ENCODE measurements at regions not wholly inside any gene's neighbourhood (a gene's known extent, or its start where the extent isn't known, plus 50 kb on each side); places are given as distances from the start of the nearest gene placed in this dataset.

- POLR2A ChIA-PET, result no interaction called here
These were observed 97.6 kb downstream of the MEX3B start for GRCh38 chr15:81948222-81948621.

DNA sequence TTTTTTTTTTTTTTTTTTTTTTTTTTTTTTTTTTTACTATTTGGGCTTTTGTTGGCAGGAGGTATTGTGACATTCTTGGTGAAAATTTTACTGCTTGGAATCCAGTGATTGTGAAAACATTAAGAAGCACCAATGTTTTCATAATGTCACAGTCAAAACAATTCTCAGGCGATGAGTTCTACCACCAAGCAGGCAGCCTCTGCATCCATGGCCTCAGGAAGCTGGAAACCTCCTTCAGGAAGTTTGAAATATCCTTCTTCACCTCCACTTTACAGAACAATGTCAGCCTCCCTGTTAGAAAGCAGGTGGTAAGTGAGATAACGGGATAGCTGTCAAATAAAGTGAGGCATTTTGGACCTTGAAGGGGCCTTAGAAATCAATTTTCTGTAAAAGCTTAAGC, 98.3 kb downstream of the MEX3B start:
- no peak for TF ChIP-seq CTCF (IDR thresholded peaks at IDR 0.05)
- TF ChIP-seq TCF7L2 (IDR thresholded peaks at IDR 0.05; ENCODE audit: low read depth, low read length), result no peak
- no peak for TF ChIP-seq SIN3A (IDR thresholded peaks at IDR 0.05; ENCODE audit: borderline replicate concordance, insufficient read depth, low read depth, low read length)
- TF ChIP-seq REST (IDR thresholded peaks at IDR 0.05; ENCODE audit: insufficient read depth in 1 of 2, low read depth in 2 of 2, low read length in 1 of 2), result no peak
- TF ChIP-seq POLR2AphosphoS5 (IDR thresholded peaks at IDR 0.05; ENCODE audit: low read depth, low read length), result no peak
- Histone ChIP-seq H3K4me3 (ENCODE audit: low read depth in 2 of 2, low read length in 2 of 2) (no peak overlapping the region), H3K36me3 (ENCODE audit: control insufficient read depth, insufficient read depth, low read length) (no peaks in the 10 kb centered on the region), H3K27ac (ENCODE audit: low read length) (no peak overlapping the region), H3K27me3 (ENCODE audit: control insufficient read depth, insufficient read depth, low read length) (no peaks in the 10 kb centered on the region), H3K9me3 (ENCODE audit: control insufficient read depth, insufficient read depth, low read depth, low read length) (no peaks in the 10 kb centered on the region), H3K4me1 (ENCODE audit: control insufficient read depth, insufficient read depth, low read length) (no peaks in the 10 kb centered on the region)
- CTCF ChIA-PET, result interaction anchor here (0.5 kb wide), 1 partner anchor 197 kb away, joined by 3 read pairs; no protein-coding TSS in a partner anchor
- ATAC-seq (no peak), DNase-seq (ENCODE audit: low read depth, low spot score) (no peak)
- intact Hi-C loops (cut with micrococcal nuclease; ENCODE audit: unreplicated experiment), result no loop called here
- in situ Hi-C loops (cut with HindIII; ENCODE audit: low pct_unique_long_range_greater_than_20kb, low sequenced_read_pairs), result no loop called here
- BruUV-seq (replicated peaks), result no TSS peak
- POLR2A ChIA-PET, result no interaction called here

More at GRCh38 chr15:81948222-81948621, 97.6 kb downstream of the MEX3B start:
- no peaks in the 10 kb centered on the region for H3K27me3 ChIP-seq (ENCODE audit: control insufficient read depth, insufficient read depth, low read length)
- ATAC-seq (no peak), DNase-seq (ENCODE audit: low read depth, low spot score) (no peak)
- no peak for TF ChIP-seq REST (IDR thresholded peaks at IDR 0.05; ENCODE audit: insufficient read depth in 1 of 2, low read depth in 2 of 2, low read length in 1 of 2)
- no peak for TF ChIP-seq TCF7L2 (IDR thresholded peaks at IDR 0.05; ENCODE audit: low read depth, low read length)
- TF ChIP-seq CTCF (IDR thresholded peaks at IDR 0.05), result no peak
- no peak for TF ChIP-seq POLR2AphosphoS5 (IDR thresholded peaks at IDR 0.05; ENCODE audit: low read depth, low read length)
- TF ChIP-seq SIN3A (IDR thresholded peaks at IDR 0.05; ENCODE audit: borderline replicate concordance, insufficient read depth, low read depth, low read length), result no peak
- no peaks in the 10 kb centered on the region for H3K36me3 ChIP-seq (ENCODE audit: control insufficient read depth, insufficient read depth, low read length)
- BruUV-seq (replicated peaks), result no TSS peak
- H3K4me1 ChIP-seq (ENCODE audit: control insufficient read depth, insufficient read depth, low read length), result no peaks in the 10 kb centered on the region
- intact Hi-C loops (cut with micrococcal nuclease; ENCODE audit: unreplicated experiment) (no loop called here), in situ Hi-C loops (cut with HindIII; ENCODE audit: low pct_unique_long_range_greater_than_20kb, low sequenced_read_pairs) (no loop called here)
- CTCF ChIA-PET, result no interaction called here
- H3K27ac ChIP-seq (ENCODE audit: low read length), result no peak overlapping the region
- H3K9me3 ChIP-seq (ENCODE audit: control insufficient read depth, insufficient read depth, low read depth, low read length), result no peaks in the 10 kb centered on the region
- H3K4me3 ChIP-seq (ENCODE audit: low read depth in 2 of 2, low read length in 2 of 2), result no peak overlapping the region
